ENCODE measurements at regions not wholly inside any gene's neighbourhood (a gene's known extent, or its start where the extent isn't known, plus 50 kb on each side); places are given as distances from the start of the nearest gene placed in this dataset.

DNA sequence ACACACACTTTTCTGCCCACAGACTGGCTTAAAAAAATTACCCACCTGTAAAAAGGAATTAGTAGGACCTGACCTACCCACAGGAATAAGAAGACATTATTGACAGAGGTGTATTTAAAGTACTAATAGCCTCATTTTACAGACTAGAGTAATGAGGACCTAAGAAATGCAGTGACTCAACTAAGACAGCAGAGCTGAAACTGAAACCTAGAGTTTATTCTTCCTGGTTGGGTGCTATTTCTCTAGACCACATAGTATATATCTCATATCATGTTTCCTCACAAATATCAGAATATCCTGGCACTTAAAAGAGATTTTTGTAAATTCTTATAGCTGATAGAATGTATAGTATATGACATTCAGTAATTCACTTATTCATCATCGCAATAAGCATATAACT is 435.0 kb downstream of the MAGEE1 start:
- TF ChIP-seq, protein P1, sequence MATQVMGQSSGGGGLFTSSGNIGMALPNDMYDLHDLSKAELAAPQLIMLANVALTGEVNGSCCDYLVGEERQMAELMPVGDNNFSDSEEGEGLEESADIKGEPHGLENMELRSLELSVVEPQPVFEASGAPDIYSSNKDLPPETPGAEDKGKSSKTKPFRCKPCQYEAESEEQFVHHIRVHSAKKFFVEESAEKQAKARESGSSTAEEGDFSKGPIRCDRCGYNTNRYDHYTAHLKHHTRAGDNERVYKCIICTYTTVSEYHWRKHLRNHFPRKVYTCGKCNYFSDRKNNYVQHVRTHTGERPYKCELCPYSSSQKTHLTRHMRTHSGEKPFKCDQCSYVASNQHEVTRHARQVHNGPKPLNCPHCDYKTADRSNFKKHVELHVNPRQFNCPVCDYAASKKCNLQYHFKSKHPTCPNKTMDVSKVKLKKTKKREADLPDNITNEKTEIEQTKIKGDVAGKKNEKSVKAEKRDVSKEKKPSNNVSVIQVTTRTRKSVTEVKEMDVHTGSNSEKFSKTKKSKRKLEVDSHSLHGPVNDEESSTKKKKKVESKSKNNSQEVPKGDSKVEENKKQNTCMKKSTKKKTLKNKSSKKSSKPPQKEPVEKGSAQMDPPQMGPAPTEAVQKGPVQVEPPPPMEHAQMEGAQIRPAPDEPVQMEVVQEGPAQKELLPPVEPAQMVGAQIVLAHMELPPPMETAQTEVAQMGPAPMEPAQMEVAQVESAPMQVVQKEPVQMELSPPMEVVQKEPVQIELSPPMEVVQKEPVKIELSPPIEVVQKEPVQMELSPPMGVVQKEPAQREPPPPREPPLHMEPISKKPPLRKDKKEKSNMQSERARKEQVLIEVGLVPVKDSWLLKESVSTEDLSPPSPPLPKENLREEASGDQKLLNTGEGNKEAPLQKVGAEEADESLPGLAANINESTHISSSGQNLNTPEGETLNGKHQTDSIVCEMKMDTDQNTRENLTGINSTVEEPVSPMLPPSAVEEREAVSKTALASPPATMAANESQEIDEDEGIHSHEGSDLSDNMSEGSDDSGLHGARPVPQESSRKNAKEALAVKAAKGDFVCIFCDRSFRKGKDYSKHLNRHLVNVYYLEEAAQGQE (IDR thresholded peaks at IDR 0.05; ENCODE audit: low read depth), result no peak
- TF ChIP-seq TCF12 (IDR thresholded peaks at IDR 0.05; ENCODE audit: low read depth), result no peak
- TF ChIP-seq EP300 (IDR thresholded peaks at IDR 0.05; ENCODE audit: borderline replicate concordance), result no peak
- TF ChIP-seq EGR1 (IDR thresholded peaks at IDR 0.05), result no peak
- TF ChIP-seq, protein P2, sequence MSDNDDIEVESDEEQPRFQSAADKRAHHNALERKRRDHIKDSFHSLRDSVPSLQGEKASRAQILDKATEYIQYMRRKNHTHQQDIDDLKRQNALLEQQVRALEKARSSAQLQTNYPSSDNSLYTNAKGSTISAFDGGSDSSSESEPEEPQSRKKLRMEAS (IDR thresholded peaks at IDR 0.05), result no peak
- TF ChIP-seq CEBPB (IDR thresholded peaks at IDR 0.05), result no peak
- no peak for TF ChIP-seq RAD21 (IDR thresholded peaks at IDR 0.05; ENCODE audit: low read depth)
- no peak for TF ChIP-seq NFIC (IDR thresholded peaks at IDR 0.05)
- no peak for TF ChIP-seq TAF1 (IDR thresholded peaks at IDR 0.05; ENCODE audit: low read depth)
- no peak for TF ChIP-seq YY1 (IDR thresholded peaks at IDR 0.05; ENCODE audit: low read depth)
- TF ChIP-seq FOXM1 (IDR thresholded peaks at IDR 0.05; ENCODE audit: borderline replicate concordance, low read depth), result no peak
- no peak for TF ChIP-seq USF1 (IDR thresholded peaks at IDR 0.05)
- TF ChIP-seq ZBTB7A (IDR thresholded peaks at IDR 0.05; ENCODE audit: low read depth), result no peak
- no peak for TF ChIP-seq CREB1 (IDR thresholded peaks at IDR 0.05; ENCODE audit: low read depth)
